Coronary artery (tissue), 2 donors: ENCODE measurements at regions not wholly inside any gene's neighbourhood (a gene's known extent, or its start where the extent isn't known, plus 50 kb on each side); places are given as distances from the start of the nearest gene placed in this dataset.

Experiments
- DNase-seq: peaks from one replicate; pipeline ENCODE4 v3.0.0-alpha.2; 2017; ENCODE audit warnings: low spot score
- H3K27ac ChIP-seq, 2 donors: fragments of 200-600 bp; sonication (generic); one replicate each; pipeline ENCODE4 v1.5.1; 2016 to 2019
- H3K4me3 ChIP-seq: fragments of 200-600 bp; sonication (generic); 2 replicates; pipeline ENCODE4 v1.5.1; 2016; ENCODE audit warnings: mild to moderate bottlenecking, moderate library complexity
- CTCF ChIP-seq: fragments of 200-600 bp; sonication (generic); IDR thresholded peaks from one replicate; pipeline ENCODE4 v1.5.1; 2019; ENCODE audit warnings: antibody characterized with exemption

- DNase-seq, result no peak
- no peak for TF ChIP-seq CTCF
- no peak overlapping the region for H3K27ac ChIP-seq
- H3K4me3 ChIP-seq, result no peak overlapping the region
Observed at GRCh38 chr9:86809151-86809550, 138.2 kb downstream of the GAS1 start.

GRCh38 chr9:86807367-86807976 is 139.8 kb downstream of the GAS1 start:
- no peak for TF ChIP-seq CTCF
- H3K27ac ChIP-seq, result peak overlapping the region in 1 of 2 donors; percentile 64
- H3K4me3 ChIP-seq, result no peak overlapping the region
- no peak for DNase-seq

- H3K27ac ChIP-seq, result no peak overlapping the region
- DNase-seq, result no peak
- TF ChIP-seq CTCF, result no peak
Observed at GRCh38 chr9:86804011-86804410, 143.3 kb downstream of the GAS1 start.

GRCh38 chr9:86802900-86803673 is 144.2 kb downstream of the GAS1 start:
- DNase-seq, result no peak
- Histone ChIP-seq H3K27ac (no peak overlapping the region), H3K4me3 (no peak overlapping the region)
- no peak for TF ChIP-seq CTCF

More at GRCh38 chr9:86804011-86804410, 143.3 kb downstream of the GAS1 start:
- no peak overlapping the region for H3K4me3 ChIP-seq

GRCh38 chr9:86801246-86801645 is 146.1 kb downstream of the GAS1 start:
- no peak overlapping the region for H3K4me3 ChIP-seq
- TF ChIP-seq CTCF, result no peak
- H3K27ac ChIP-seq, result no peak overlapping the region
- no peak for DNase-seq

GRCh38 chr9:86800681-86801080 is 146.6 kb downstream of the GAS1 start:
- no peak for TF ChIP-seq CTCF
- no peak for DNase-seq
- H3K27ac ChIP-seq, result no peak overlapping the region
- H3K4me3 ChIP-seq, result no peak overlapping the region

GRCh38 chr9:86798966-86799365 is 148.3 kb downstream of the GAS1 start:
- H3K4me3 ChIP-seq, result no peak overlapping the region
- H3K27ac ChIP-seq, result no peak overlapping the region
- DNase-seq, result no peak
- TF ChIP-seq CTCF, result no peak
